ENCODE measurements at regions not wholly inside any gene's neighbourhood (a gene's known extent, or its start where the extent isn't known, plus 50 kb on each side); places are given as distances from the start of the nearest gene placed in this dataset.
"Not testable (repeated sequence)": the region's sequence is repeated elsewhere in the genome, so short reads cannot be mapped to it uniquely, and the experiment has no call there.

- Mint-ChIP-seq H3K9me3 (peaks cover 5% of the 10 kb centered on the region), H3K27me3 (peaks cover 26% of the 10 kb centered on the region), H3K36me3 (ENCODE audit: low read depth) (no peaks in the 10 kb centered on the region), H3K4me1 (ENCODE audit: low read depth) (no peaks in the 10 kb centered on the region), H3K27ac (no peak overlapping the region), H3K4me3 (no peak overlapping the region)
- ChIA-PET CTCF (no interaction called here), POLR2A (no interaction called here)
- intact Hi-C loops (cut with DNase I, micrococcal nuclease), result no loop called here
- DNase-seq (no peak), ATAC-seq (ENCODE audit: poor library complexity) (no peak)
- Histone ChIP-seq H3K4me1 (ENCODE audit: insufficient read depth, low read length) (no peaks in the 10 kb centered on the region), H3K27me3 (ENCODE audit: control insufficient read depth in 1 of 2, insufficient read depth in 2 of 2, low read length in 2 of 2) (no peaks in the 10 kb centered on the region), H3K4me3 (ENCODE audit: low read length) (no peak overlapping the region), H3K9me3 (ENCODE audit: control insufficient read depth in 1 of 2, insufficient read depth in 1 of 2, low read length in 2 of 2) (peaks cover 0 to 6% of the 10 kb centered on the region in 2 experiments), H3K36me3 (ENCODE audit: insufficient read depth, low read length) (no peaks in the 10 kb centered on the region), H3K27ac (ENCODE audit: low read depth in 1 of 2, low read length in 2 of 2) (no peak overlapping the region)
- TF ChIP-seq CTCF (IDR thresholded peaks at IDR 0.05), result no peak
Observed at GRCh38 chr6:109879521-109879920, 98.6 kb upstream of the GPR6 start.

- ATAC-seq (ENCODE audit: poor library complexity); H3K27ac ChIP-seq (ENCODE audit: low read depth in 1 of 2, low read length in 2 of 2); intact Hi-C loops (cut with DNase I, micrococcal nuclease); H3K4me3 Mint-ChIP-seq; H3K36me3 Mint-ChIP-seq (ENCODE audit: low read depth); H3K9me3 Mint-ChIP-seq; H3K9me3 ChIP-seq (ENCODE audit: control insufficient read depth in 1 of 2, insufficient read depth in 1 of 2, low read length in 2 of 2); H3K4me1 Mint-ChIP-seq (ENCODE audit: low read depth); H3K4me3 ChIP-seq (ENCODE audit: low read length); POLR2A ChIA-PET; H3K27ac Mint-ChIP-seq; CTCF ChIA-PET; H3K36me3 ChIP-seq (ENCODE audit: insufficient read depth, low read length); DNase-seq; H3K4me1 ChIP-seq (ENCODE audit: insufficient read depth, low read length); H3K27me3 ChIP-seq (ENCODE audit: control insufficient read depth in 1 of 2, insufficient read depth in 2 of 2, low read length in 2 of 2): not testable (repeated sequence)
- H3K27me3 Mint-ChIP-seq, result peaks cover 20% of the 10 kb centered on the region
Observed at GRCh38 chr6:109881069-109881468, 97.0 kb upstream of the GPR6 start.

GRCh38 chr6:109881953-109882490 lies 96.1 kb upstream of the GPR6 start:
- H3K4me3 ChIP-seq (ENCODE audit: low read length); H3K27ac ChIP-seq (ENCODE audit: low read depth in 1 of 2, low read length in 2 of 2); H3K4me1 ChIP-seq (ENCODE audit: insufficient read depth, low read length); H3K27me3 ChIP-seq (ENCODE audit: control insufficient read depth in 1 of 2, insufficient read depth in 2 of 2, low read length in 2 of 2); ATAC-seq (ENCODE audit: poor library complexity); POLR2A ChIA-PET; H3K27ac Mint-ChIP-seq; CTCF ChIA-PET; H3K9me3 ChIP-seq (ENCODE audit: control insufficient read depth in 1 of 2, insufficient read depth in 1 of 2, low read length in 2 of 2); H3K9me3 Mint-ChIP-seq; DNase-seq; H3K4me3 Mint-ChIP-seq; H3K36me3 ChIP-seq (ENCODE audit: insufficient read depth, low read length); H3K36me3 Mint-ChIP-seq (ENCODE audit: low read depth); H3K4me1 Mint-ChIP-seq (ENCODE audit: low read depth); intact Hi-C loops (cut with DNase I, micrococcal nuclease): not testable (repeated sequence)
- peaks cover 20% of the 10 kb centered on the region for H3K27me3 Mint-ChIP-seq

GRCh38 chr6:109891924-109892323 lies 86.2 kb upstream of the GPR6 start:
- Mint-ChIP-seq H3K4me3 (no peak overlapping the region), H3K27ac (no peak overlapping the region), H3K36me3 (ENCODE audit: low read depth) (no peaks in the 10 kb centered on the region), H3K4me1 (ENCODE audit: low read depth) (no peaks in the 10 kb centered on the region), H3K9me3 (no peaks in the 10 kb centered on the region), H3K27me3 (peaks cover 4% of the 10 kb centered on the region)
- DNase-seq (peak in 2 of 14 experiments; percentile 4 to 33), ATAC-seq (ENCODE audit: poor library complexity) (no peak)
- TF ChIP-seq CTCF (IDR thresholded peaks at IDR 0.05), result no peak
- ChIA-PET POLR2A (no interaction called here), CTCF (no interaction called here)
- Histone ChIP-seq H3K4me1 (ENCODE audit: insufficient read depth, low read length) (no peaks in the 10 kb centered on the region), H3K9me3 (ENCODE audit: control insufficient read depth in 1 of 2, insufficient read depth in 1 of 2, low read length in 2 of 2) (no peaks in the 10 kb centered on the region), H3K27me3 (ENCODE audit: control insufficient read depth in 1 of 2, insufficient read depth in 2 of 2, low read length in 2 of 2) (no peaks in the 10 kb centered on the region), H3K4me3 (ENCODE audit: low read length) (no peak overlapping the region), H3K27ac (ENCODE audit: low read depth in 1 of 2, low read length in 2 of 2) (no peak overlapping the region), H3K36me3 (ENCODE audit: insufficient read depth, low read length) (no peaks in the 10 kb centered on the region)
- intact Hi-C loops (cut with DNase I, micrococcal nuclease), result no loop called here

Measured in CD4-positive, alpha-beta T cell (primary cell).